Calu3 (cell line): ENCODE measurements at regions not wholly inside any gene's neighbourhood (a gene's known extent, or its start where the extent isn't known, plus 50 kb on each side); places are given as distances from the start of the nearest gene placed in this dataset.

ENCODE experiments used
- BruUV-seq: library from RNA; stranded (reverse); fragments of 400-500 nt; replicated peaks from 2 replicates; lab custom pipeline; 2021; lab: Mats Ljungman, UMichigan
- CTCF ChIA-PET: fragments of 300-600 bp; sonication (Branson Sonifier 250); formaldehyde crosslinking; loops from one replicate; lab custom pipeline; 2022; ENCODE audit warnings: antibody characterized with exemption; lab: Charles Lee
- DNase-seq: peaks from one replicate; pipeline ENCODE4 v3.0.0; 2022
- H3K27ac Mint-ChIP-seq: one replicate; pipeline ENCODE4 v1.8.0; 2022; ENCODE audit warnings: mixed read lengths; ENCODE audit not compliant: unreplicated experiment
- H3K27me3 Mint-ChIP-seq: one replicate; pipeline ENCODE4 v1.8.0; 2022; ENCODE audit warnings: mixed read lengths; ENCODE audit not compliant: unreplicated experiment
- H3K36me3 Mint-ChIP-seq: one replicate; pipeline ENCODE4 v1.8.0; 2022; ENCODE audit warnings: mild to moderate bottlenecking, moderate library complexity, mixed read lengths; ENCODE audit not compliant: insufficient read depth, unreplicated experiment
- H3K4me1 Mint-ChIP-seq: one replicate; pipeline ENCODE4 v1.8.0; 2022; ENCODE audit warnings: mild to moderate bottlenecking, low read depth, mixed read lengths; ENCODE audit not compliant: unreplicated experiment
- H3K4me3 Mint-ChIP-seq: one replicate; pipeline ENCODE4 v1.8.0; 2022; ENCODE audit warnings: mild to moderate bottlenecking, low read depth, moderate library complexity, mixed read lengths; ENCODE audit not compliant: unreplicated experiment
- H3K9me3 Mint-ChIP-seq: one replicate; pipeline ENCODE4 v1.8.0; 2022; ENCODE audit warnings: low read depth, mixed read lengths; ENCODE audit not compliant: unreplicated experiment
- intact Hi-C: fragments of 100-400 bp; cut with micrococcal nuclease; formaldehyde crosslinking; loops from one replicate; pipeline ENCODE4 v1.10.0; 2022; ENCODE audit not compliant: unreplicated experiment
- TF ChIP-seq, protein P1 (sequence below): fragments of 200-600 bp; IDR thresholded peaks from one replicate; pipeline ENCODE4 v1.8.0; 2022; ENCODE audit warnings: antibody characterized with exemption; ENCODE audit not compliant: unreplicated experiment

DNA sequence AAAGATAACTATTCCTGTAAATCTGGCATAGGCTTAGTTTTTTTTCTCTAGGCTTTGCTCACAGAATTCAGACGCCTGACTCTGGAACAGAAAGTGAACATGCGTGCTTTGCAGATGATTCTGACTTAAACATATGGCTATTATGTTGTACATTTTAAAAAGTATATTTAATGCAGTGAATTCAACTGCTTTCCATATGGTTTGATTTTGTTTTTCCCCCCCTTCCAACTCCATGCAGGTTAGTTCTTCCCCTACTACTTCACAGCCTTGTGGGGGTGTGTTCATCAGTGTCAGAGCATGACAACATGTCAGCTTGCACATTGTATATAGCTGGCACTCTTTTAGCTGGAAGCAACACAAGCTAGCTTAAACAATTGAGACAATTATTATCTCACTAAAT lies 226.8 kb downstream of the TMEM167A start:
- no peaks in the 10 kb centered on the region for H3K4me1 Mint-ChIP-seq
- intact Hi-C loops = no loop called here
- no TSS peak for BruUV-seq
- no peaks in the 10 kb centered on the region for H3K27me3 Mint-ChIP-seq
- no peak overlapping the region for H3K4me3 Mint-ChIP-seq
- TF ChIP-seq, protein P1, sequence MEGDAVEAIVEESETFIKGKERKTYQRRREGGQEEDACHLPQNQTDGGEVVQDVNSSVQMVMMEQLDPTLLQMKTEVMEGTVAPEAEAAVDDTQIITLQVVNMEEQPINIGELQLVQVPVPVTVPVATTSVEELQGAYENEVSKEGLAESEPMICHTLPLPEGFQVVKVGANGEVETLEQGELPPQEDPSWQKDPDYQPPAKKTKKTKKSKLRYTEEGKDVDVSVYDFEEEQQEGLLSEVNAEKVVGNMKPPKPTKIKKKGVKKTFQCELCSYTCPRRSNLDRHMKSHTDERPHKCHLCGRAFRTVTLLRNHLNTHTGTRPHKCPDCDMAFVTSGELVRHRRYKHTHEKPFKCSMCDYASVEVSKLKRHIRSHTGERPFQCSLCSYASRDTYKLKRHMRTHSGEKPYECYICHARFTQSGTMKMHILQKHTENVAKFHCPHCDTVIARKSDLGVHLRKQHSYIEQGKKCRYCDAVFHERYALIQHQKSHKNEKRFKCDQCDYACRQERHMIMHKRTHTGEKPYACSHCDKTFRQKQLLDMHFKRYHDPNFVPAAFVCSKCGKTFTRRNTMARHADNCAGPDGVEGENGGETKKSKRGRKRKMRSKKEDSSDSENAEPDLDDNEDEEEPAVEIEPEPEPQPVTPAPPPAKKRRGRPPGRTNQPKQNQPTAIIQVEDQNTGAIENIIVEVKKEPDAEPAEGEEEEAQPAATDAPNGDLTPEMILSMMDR = no peak
- peaks cover 3% of the 10 kb centered on the region for H3K9me3 Mint-ChIP-seq
- H3K36me3 Mint-ChIP-seq = no peaks in the 10 kb centered on the region
- no peak overlapping the region for H3K27ac Mint-ChIP-seq
- CTCF ChIA-PET = no interaction called here
- DNase-seq = no peak

DNA sequence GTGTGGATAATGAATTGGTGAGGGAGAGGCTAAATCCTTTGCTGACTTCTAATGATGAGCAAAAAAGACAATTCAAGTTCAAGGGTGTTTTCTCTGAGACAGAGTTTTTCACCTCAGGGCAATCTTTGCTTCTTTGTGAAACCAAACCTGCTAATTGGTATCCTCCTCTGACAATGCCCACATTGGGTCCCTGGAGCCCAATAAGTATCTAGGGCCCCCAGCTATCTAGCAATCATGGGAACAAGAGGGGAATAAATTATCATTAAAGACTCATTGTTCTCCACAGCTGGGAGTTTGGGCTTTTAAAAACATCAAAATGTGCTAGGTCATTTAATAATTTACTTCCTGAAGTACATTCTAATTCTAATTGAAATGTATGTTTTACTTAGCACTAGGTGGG lies 227.3 kb downstream of the TMEM167A start:
- Mint-ChIP-seq H3K4me1 (no peaks in the 10 kb centered on the region), H3K27me3 (no peaks in the 10 kb centered on the region), H3K4me3 (no peak overlapping the region), H3K27ac (no peak overlapping the region), H3K36me3 (no peaks in the 10 kb centered on the region), H3K9me3 (peaks cover 3% of the 10 kb centered on the region)
- CTCF ChIA-PET = no interaction called here
- TF ChIP-seq, protein P1 = no peak
- BruUV-seq = no TSS peak
- intact Hi-C loops = no loop called here
- no peak for DNase-seq

DNA sequence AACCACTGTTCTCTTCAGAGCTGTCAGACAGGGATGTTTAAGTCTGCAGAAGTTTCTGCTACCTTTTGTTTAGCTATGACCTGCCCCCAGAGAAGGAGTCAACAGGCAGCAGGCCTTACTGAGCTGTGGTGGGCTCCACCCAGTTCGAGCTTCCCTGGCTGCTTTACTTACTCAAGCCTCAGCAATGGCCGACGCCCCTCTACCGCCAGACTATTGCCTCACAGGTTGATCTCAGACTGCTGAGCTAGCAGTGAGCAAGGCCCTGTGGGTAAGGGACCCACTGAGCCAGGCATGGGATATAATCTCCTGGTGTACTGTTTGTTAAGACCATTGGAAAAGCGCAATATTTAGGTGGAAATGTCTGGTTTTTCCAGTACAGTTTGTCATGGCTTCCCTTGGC lies 229.6 kb downstream of the TMEM167A start:
- TF ChIP-seq, protein P1 = no peak
- Mint-ChIP-seq H3K27me3 (no peaks in the 10 kb centered on the region), H3K9me3 (peaks cover 3% of the 10 kb centered on the region), H3K27ac (no peak overlapping the region), H3K4me3 (no peak overlapping the region), H3K36me3 (no peaks in the 10 kb centered on the region), H3K4me1 (no peaks in the 10 kb centered on the region)
- BruUV-seq = no TSS peak
- CTCF ChIA-PET = no interaction called here
- DNase-seq = no peak
- intact Hi-C loops = no loop called here

DNA sequence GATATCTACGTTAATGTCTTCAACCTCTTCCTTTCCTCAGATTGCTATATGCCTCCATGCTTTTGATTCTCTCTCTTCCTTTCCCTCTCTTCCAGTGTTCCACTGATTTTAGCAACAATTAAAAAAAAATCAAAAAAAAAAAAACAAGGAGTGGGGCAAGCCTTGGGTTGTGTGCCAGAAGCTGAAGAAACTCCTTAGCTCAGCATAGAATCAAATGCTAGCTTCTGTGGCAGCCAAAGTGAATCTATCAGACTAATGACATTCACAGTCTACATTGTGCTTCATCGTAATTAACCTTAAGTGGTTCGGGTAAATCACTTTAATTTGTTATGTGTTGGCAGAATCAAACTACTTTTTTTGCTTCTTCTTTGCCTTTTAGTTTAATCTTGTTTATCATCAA lies 237.3 kb downstream of the TMEM167A start:
- Mint-ChIP-seq H3K36me3 (no peaks in the 10 kb centered on the region), H3K4me1 (no peaks in the 10 kb centered on the region), H3K9me3 (peaks cover 16% of the 10 kb centered on the region), H3K4me3 (no peak overlapping the region), H3K27me3 (no peaks in the 10 kb centered on the region), H3K27ac (no peak overlapping the region)
- intact Hi-C loops = no loop called here
- no TSS peak for BruUV-seq
- DNase-seq = no peak
- TF ChIP-seq, protein P1 = no peak
- CTCF ChIA-PET = no interaction called here
